HG03432 (cell line): ENCODE measurements at regions not wholly inside any gene's neighbourhood (a gene's known extent, or its start where the extent isn't known, plus 50 kb on each side); places are given as distances from the start of the nearest gene placed in this dataset.
"Not testable (repeated sequence)": the region's sequence is repeated elsewhere in the genome, so short reads cannot be mapped to it uniquely, and the experiment has no call there.

ENCODE experiments used
- ATAC-seq: cut with Tn5 transposase; IDR thresholded peaks from one replicate; pipeline ENCODE4 v1.9.1; 2021; ENCODE audit warnings: mild to moderate bottlenecking, moderate library complexity; ENCODE audit not compliant: unreplicated experiment

DNA sequence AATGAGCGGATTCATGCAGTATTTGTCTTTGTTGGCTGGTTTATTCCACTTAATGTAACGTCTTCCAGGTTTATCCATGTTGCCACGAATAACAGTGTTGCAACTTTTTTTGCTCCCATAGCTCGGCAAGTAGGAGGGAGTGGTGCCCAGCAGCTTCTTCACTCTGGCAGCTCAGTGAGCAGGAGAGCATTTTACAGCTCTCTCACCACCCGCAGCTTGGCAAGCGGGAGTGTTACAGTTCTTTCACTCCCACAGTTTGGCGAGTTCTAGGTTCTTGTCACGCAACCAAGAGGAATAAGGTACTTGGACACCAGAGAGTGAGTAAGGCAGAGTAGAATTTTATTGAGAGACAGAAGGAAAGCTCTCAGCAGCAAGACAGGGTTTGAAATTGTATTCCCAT, 935.2 kb downstream of the TBL1XR1 start:
- no peak for ATAC-seq

GRCh38 chr3:176247191-176247590, 950.1 kb downstream of the TBL1XR1 start:
- ATAC-seq = no peak

DNA sequence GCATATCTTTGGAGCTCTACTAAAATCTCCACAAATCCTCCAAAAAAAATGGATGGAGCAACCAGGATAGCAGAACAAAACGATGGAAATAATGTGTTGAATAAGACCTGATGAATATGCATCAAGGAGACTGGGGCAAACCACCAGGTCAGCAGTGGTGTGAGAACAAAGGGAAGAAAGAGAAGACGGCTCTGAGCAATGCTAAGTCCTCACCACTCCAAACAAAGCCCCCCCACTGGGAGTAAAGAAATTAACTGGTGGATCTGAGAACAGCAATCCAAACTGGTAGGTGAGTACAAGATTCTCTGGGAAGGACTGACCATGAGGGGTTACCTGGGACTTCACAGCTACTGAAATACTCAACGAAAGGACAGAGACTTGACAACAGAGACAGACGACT, 977.3 kb downstream of the TBL1XR1 start:
- ATAC-seq = no peak

GRCh38 chr3:176214758-176215157, 982.5 kb downstream of the TBL1XR1 start:
- no peak for ATAC-seq

DNA sequence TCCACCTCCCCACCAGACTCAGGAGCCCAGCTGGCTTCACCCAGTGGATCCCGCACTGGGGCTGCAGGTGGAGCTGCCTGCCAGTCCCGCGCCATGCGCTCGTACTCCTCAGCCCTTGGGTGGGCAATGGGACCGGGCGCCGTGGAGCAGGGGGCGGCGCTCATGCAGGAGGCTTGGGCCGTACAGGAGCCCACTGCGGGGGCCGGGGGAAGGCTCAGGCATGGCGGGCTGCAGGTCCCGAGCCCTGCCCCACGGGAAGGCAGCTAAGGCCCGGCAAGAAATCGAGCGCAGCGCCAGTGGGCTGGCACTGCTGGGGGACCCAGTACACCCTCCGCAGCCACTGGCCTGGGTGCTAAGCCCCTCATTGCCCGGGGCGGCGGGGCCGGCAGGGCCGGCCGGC, 984.0 kb downstream of the TBL1XR1 start:
- ATAC-seq = not testable (repeated sequence)

- no peak for ATAC-seq
Measured at GRCh38 chr3:176208915-176209314, 988.4 kb downstream of the TBL1XR1 start.

DNA sequence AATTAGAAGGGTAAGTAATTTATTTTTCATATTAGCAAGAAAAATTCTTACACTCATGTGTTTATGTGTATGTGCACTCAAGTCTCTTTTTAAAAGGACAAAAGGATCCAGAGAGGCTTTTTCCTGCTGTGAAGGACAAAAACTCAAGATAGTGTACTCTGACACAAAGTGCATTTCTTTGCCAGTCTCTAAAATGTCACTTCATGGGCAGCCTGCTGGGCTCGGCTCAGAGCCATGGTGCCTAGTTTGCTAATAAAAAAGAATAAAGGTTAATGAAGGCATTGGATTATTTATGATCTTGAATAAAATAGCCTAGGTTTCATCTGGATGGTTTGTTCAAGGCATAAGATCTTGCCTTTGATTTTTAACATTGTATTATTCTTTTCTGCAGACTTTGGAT, 989.0 kb downstream of the TBL1XR1 start:
- no peak for ATAC-seq

GRCh38 chr3:176206809-176207208, 990.5 kb downstream of the TBL1XR1 start:
- no peak for ATAC-seq

DNA sequence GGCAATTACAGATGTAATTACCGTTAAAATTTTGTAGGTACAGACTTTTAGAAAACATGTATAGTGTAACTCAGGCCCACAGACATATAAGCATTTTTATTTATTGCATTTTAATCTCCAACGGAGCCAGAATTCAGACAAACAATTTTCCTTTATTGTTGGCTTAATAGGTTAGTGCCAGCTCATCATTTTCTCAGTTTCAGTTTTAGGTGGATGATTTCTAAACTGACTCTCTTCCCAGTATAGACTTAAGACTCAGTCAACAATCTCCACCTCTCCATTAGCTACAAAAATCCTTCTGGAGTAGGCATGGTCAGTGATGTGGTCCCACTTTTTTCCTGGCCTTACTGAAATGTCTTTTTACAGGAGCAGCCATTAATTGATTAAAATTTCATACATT, 994.6 kb downstream of the TBL1XR1 start:
- no peak for ATAC-seq

DNA sequence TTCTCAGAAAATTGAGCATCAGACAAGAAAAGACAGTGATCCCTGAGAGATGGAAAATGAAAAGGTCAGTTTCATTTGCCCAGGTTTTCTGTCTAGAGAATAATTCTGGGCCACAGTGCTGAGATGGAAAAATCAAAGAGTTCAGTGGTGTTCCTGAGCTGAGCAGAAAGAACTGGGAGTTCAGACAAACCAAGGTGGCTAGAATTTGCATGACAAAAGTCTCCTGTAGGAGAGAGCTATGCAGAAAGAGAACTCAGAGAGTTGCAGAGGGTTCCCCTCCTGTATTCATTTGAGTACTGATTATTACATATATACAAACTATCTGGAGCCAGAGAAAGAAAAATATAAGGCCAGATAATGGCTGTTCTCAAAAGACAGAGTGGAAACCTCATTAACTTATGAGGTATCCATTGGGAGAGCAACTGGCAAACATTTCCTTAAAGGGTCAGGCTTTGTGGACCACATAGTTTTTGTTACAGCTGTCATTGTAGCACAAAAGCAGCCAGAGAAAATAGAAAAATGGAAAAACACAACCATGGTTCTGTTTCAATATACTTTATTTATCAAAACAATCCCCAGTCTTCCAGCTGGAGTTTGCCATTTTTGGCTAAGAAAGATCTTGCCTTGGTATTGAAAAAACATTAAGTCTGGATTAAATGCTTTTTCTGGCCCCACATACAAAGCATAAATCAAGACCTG, 1004.1 kb downstream of the TBL1XR1 start:
- ATAC-seq = no peak

- ATAC-seq = no peak
Measured at GRCh38 chr3:176190755-176191154, 1006.5 kb downstream of the TBL1XR1 start.

DNA sequence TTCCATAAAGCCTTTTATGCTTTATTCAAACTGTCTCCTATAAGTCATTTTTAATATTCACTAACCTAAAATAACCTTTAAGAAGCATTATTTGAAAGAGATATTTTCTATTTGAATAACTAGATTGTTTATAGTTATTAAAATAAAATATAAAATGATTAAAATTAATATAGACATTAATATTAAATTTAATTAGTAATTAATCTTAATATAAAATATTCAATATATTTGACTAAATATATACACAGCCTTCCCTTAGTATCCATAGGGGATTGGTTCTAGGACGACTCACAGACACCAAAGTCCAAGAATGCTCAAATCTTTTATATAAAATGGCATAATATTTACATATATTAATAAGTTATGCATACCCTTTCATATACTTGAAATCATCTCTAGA, 1014.1 kb downstream of the TBL1XR1 start:
- ATAC-seq = no peak

- ATAC-seq = no peak
Measured at GRCh38 chr3:176174060-176174459, 1023.2 kb downstream of the TBL1XR1 start.

GRCh38 chr3:176172492-176172891, 1024.8 kb downstream of the TBL1XR1 start:
- ATAC-seq = no peak

- no peak for ATAC-seq
Measured at GRCh38 chr3:176167272-176167671, 1030.0 kb downstream of the TBL1XR1 start.

GRCh38 chr3:176160997-176161396, 1036.3 kb downstream of the TBL1XR1 start:
- ATAC-seq = no peak

DNA sequence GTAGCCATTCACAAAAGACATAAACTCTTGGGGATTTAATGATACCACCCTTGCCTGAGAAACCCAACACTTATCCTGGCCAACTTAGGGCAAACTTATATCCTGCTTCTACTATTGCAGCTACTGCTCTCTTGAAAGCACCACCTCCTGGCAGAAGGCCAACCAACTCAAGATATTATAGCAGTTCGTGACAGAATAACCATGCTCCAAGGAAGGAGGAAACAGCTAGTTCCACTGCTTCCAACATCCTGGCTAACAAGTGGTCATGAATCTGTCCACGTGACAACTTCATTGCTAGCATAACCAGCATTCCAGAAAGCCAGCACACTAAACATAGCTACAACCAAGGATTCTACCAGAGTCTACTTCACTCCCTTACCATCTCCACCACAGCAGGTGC, 1037.5 kb downstream of the TBL1XR1 start:
- ATAC-seq = no peak

DNA sequence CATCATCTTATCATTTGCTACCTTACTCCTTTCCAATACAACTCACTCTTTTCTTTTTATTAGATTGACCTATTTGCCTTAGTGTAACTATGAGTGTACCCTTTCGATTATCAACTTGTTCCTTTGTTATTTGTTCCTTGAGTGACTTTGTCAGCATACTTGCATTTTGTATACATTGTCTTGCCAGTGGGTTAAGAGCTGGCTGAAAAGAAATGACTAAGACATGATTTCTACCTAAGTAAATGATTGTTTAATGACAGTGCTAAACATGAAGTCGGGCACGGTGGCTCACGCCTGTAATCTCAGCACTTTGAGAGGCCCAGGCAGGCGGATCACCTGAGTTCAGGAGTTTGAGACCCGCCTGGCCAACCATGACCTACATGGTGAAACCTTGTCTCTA, 1042.3 kb downstream of the TBL1XR1 start:
- ATAC-seq = no peak

DNA sequence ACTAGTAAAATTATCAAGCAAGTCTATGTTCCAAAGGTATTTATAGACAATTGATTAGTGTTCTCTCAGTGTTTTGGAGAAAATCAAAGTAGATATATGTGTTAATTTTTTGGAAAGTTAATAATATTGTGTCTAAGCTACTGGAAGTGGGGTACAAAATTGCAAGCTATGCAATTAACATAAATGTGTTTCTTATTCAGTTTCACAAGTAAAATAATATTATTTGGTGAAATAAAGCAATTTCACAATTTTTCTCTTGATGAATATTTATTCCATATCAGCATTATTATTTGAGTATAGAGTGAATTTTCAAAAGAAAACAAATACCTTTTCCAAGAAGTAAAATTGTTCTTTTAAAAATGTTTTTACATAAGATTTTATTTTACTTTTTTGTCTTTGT, 1047.7 kb downstream of the TBL1XR1 start:
- ATAC-seq = no peak

GRCh38 chr3:176147251-176147650, 1050.0 kb downstream of the TBL1XR1 start:
- ATAC-seq = no peak

DNA sequence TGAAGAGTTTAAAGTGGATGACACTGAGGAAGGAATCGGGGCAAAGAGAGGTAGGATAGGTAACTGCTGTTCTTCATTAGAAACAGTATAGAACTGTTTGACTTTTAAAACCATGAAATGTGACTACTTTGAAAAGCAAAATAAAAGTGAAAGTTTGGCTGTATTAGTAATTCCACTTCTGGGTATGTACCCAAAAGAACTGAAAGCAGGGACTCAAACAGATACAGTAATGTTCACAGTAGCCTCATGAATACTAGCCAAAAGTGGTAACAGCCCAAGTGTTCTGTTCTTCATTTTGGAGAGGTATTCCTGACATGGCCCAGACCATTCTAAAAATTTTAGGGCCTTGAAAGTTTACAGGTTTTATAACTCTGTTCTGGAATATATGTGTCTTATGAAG, 1055.4 kb downstream of the TBL1XR1 start:
- peak; percentile 71 for ATAC-seq

DNA sequence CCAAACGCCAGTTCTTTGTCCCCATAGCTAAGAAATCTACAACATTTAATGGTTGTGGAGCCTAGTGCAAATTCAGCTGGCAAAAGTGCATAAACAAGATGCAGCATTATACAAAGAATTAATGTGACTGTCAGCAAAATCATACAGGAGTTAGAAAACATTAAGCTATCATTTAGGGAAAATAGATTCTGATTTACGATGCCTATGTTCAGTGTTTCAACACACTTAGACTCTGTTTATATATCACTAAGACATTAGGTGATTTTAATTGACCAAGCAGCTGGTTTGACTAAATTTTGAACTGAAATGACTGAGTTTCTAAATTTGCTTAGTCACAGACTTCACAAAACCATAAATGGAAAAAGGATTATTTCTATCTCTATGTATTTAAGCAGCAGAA, 1076.8 kb downstream of the TBL1XR1 start:
- ATAC-seq = no peak

DNA sequence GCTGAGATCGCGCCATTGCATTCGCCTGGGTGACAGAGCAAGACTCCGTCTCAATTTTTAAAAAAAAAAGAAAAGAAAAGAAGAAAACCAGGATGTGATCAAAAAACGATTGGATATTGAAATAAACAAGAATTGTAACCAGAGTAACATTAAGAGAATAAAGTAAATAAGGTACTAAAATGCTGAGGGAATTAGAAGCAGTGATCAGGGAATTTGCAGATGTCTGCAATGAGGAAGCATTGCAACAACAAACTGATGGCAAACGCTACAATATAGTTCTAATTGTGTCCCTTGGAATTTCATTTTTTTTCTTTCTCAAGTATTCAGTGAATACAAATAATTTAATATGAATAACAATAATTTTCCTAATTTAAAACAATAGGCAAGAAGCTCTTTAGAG, 1077.5 kb downstream of the TBL1XR1 start:
- no peak for ATAC-seq
